Ascending aorta (tissue), 2 donors: ENCODE measurements at regions not wholly inside any gene's neighbourhood (a gene's known extent, or its start where the extent isn't known, plus 50 kb on each side); places are given as distances from the start of the nearest gene placed in this dataset.

Experiments used
- DNase-seq, 2 donors: peaks; one replicate each; pipeline ENCODE4 v3.0.0-alpha.2; 2019; ENCODE audit warnings: low spot score in 2 of 2
- H3K27ac ChIP-seq, 2 donors: fragments of 200-600 bp; sonication (generic); one replicate each; pipeline ENCODE4 v1.5.1; 2016 to 2017; ENCODE audit warnings: mild to moderate bottlenecking in 1 of 2
- H3K27me3 ChIP-seq: fragments of 200-600 bp; sonication (generic); one replicate; pipeline ENCODE4 v1.5.1; 2017
- H3K36me3 ChIP-seq, 2 donors: fragments of 200-600 bp; sonication (generic); one replicate each; pipeline ENCODE4 v1.5.1; 2016
- H3K4me1 ChIP-seq, 2 donors: fragments of 200-600 bp; sonication (generic); one replicate each; pipeline ENCODE4 v1.5.1; 2016 to 2017; ENCODE audit warnings: mild to moderate bottlenecking in 1 of 2
- H3K4me3 ChIP-seq, 2 donors: fragments of 200-600 bp; sonication (generic); one replicate each; pipeline ENCODE4 v1.5.1; 2016 to 2017; ENCODE audit warnings: mild to moderate bottlenecking in 1 of 2
- H3K9me3 ChIP-seq, 2 donors: fragments of 200-600 bp; sonication (generic); one replicate each; pipeline ENCODE4 v1.5.1; 2016
- intact Hi-C: fragments of 100-400 bp; cut with DNase I; formaldehyde crosslinking; loops from one replicate; pipeline ENCODE4 v1.15.1; 2023
- TF ChIP-seq, protein P1 (sequence below), 3 experiments: fragments of 200-600 bp in 2 of 3; fragments of 450-650 bp in 1 of 3; sonication (generic) in 2 of 3; IDR thresholded peaks; one replicate each; pipeline ENCODE4 v1.5.1; 2016 to 2019; ENCODE audit warnings: antibody characterized with exemption in 3 of 3, mild to moderate bottlenecking in 1 of 3, moderate library complexity in 1 of 3

DNA sequence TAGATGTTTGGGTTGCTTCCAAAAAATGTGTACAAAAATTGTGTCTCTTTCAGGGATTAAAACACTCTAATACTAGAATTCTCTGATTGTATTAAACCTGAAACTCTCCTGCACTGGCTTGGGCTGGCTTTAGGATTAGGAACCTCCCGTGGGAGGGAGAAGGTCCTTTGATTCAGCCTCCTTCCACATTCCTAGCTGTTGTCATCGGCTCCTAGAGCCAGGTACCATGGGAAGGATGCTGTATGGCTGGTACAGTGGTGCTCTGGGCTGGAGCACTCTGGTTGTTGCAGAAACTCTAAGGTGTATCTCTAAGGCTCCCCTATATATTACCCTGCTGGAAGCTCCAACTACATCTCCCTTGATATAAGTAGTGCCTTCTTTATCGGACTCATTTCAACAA is 245.2 kb upstream of the FOXK1 start:
- TF ChIP-seq, protein P1, sequence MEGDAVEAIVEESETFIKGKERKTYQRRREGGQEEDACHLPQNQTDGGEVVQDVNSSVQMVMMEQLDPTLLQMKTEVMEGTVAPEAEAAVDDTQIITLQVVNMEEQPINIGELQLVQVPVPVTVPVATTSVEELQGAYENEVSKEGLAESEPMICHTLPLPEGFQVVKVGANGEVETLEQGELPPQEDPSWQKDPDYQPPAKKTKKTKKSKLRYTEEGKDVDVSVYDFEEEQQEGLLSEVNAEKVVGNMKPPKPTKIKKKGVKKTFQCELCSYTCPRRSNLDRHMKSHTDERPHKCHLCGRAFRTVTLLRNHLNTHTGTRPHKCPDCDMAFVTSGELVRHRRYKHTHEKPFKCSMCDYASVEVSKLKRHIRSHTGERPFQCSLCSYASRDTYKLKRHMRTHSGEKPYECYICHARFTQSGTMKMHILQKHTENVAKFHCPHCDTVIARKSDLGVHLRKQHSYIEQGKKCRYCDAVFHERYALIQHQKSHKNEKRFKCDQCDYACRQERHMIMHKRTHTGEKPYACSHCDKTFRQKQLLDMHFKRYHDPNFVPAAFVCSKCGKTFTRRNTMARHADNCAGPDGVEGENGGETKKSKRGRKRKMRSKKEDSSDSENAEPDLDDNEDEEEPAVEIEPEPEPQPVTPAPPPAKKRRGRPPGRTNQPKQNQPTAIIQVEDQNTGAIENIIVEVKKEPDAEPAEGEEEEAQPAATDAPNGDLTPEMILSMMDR (IDR thresholded peaks at IDR 0.05): no peak
- intact Hi-C loops: no loop called here

DNA sequence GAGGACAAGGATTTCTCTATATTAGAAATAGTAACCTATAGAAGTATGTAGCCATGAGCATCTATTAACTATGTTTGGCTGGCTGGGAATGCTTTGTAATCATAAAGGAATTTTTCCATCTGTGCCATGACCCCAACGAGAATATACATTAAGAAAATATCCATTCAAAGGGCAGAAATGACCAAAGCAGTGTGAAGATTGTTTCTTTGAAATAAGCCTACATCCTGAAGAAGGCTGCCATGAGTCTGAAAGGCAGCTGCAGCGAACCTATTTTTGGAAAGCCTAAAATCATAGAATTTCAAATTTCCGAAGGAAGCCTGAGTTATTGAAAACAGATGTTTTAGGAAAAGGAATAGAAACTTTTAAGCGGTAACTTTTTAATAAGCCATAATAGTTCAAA is 244.2 kb upstream of the FOXK1 start:
- no peak for DNase-seq
- no peaks in the 10 kb centered on the region for H3K36me3 ChIP-seq
- no peaks in the 10 kb centered on the region for H3K27me3 ChIP-seq
- TF ChIP-seq, protein P1 (IDR thresholded peaks at IDR 0.05): no peak
- no peaks in the 10 kb centered on the region for H3K4me1 ChIP-seq
- intact Hi-C loops: no loop called here
- H3K4me3 ChIP-seq: no peak overlapping the region
- H3K27ac ChIP-seq: no peak overlapping the region
- H3K9me3 ChIP-seq: no peaks in the 10 kb centered on the region

More for the DNA sequence above, 245.2 kb upstream of the FOXK1 start:
- no peaks in the 10 kb centered on the region for H3K36me3 ChIP-seq
- no peak for DNase-seq
- H3K27me3 ChIP-seq: no peaks in the 10 kb centered on the region
- no peak overlapping the region for H3K4me3 ChIP-seq
- no peaks in the 10 kb centered on the region for H3K9me3 ChIP-seq
- no peaks in the 10 kb centered on the region for H3K4me1 ChIP-seq
- no peak overlapping the region for H3K27ac ChIP-seq

DNA sequence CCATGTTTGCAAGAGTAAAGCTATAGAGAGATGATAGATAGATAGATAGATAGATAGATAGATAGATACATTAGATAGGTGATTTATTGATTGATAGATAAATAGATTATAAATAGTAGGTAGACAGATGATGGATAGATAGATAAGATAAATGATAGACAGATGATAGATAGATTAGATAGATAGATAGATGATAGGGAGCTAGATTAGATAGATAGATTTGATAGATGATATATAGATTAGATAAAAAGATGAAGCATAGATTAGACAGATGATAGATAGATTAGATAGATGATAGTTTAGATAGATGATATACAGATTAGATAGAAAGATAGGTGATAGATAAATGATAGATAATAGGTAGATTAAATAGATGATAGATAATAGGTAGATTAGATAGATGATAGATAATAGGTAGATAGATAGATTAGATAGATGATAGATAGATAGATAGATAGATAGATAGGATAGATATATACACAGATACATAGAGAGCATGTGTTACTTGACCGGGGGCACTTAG is 243.3 kb upstream of the FOXK1 start:
- H3K27ac ChIP-seq: no peak overlapping the region
- intact Hi-C loops: no loop called here
- H3K36me3 ChIP-seq: no peaks in the 10 kb centered on the region
- no peaks in the 10 kb centered on the region for H3K4me1 ChIP-seq
- no peak for DNase-seq
- H3K27me3 ChIP-seq: no peaks in the 10 kb centered on the region
- TF ChIP-seq, protein P1 (IDR thresholded peaks at IDR 0.05): no peak
- H3K9me3 ChIP-seq: no peaks in the 10 kb centered on the region
- no peak overlapping the region for H3K4me3 ChIP-seq

DNA sequence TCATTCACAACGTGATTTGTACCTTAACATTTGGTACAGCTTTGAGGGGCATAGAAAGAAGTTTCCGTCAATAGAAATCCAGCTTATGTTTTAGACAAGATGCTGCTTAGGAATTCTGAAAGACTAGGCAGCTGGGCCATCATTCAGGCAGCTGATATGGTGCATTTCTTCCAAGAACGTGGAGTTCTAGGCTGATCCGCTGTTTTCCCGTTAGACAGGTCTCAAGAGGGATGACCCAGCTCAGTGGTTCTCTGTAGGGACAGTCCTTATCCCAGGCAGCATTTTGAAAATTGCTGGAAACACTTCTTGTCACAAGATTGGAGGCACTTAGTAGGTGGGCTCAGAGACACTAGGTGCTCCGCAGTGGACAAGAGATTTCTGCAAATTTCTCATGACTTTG is 242.7 kb upstream of the FOXK1 start:
- Histone ChIP-seq H3K9me3 (no peaks in the 10 kb centered on the region), H3K27me3 (no peaks in the 10 kb centered on the region), H3K36me3 (no peaks in the 10 kb centered on the region), H3K4me1 (no peaks in the 10 kb centered on the region), H3K27ac (no peak overlapping the region), H3K4me3 (no peak overlapping the region)
- TF ChIP-seq, protein P1 (IDR thresholded peaks at IDR 0.05): no peak
- no peak for DNase-seq
- intact Hi-C loops: no loop called here

DNA sequence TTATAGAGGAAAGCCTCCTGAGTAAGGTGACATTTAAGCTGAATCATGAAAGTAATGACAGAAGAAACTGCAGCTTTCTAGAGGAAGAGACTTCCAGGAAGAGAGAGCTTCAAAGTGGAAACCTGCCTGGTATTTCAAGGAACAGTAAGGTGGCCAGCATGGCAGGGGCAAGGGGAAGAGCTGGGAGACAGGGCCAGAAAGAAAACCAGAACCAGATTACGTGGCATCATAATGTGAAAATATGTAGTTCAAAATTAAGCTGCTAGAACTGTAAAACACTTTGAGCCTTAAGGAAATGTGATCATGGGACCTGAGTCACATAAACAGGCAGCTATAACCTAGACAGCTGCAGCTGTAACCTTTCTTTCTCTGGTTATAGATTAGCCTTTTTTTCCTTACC is 238.0 kb upstream of the FOXK1 start:
- intact Hi-C loops: no loop called here
- Histone ChIP-seq H3K4me1 (no peaks in the 10 kb centered on the region), H3K36me3 (no peaks in the 10 kb centered on the region), H3K27ac (no peak overlapping the region), H3K9me3 (no peaks in the 10 kb centered on the region), H3K27me3 (no peaks in the 10 kb centered on the region), H3K4me3 (no peak overlapping the region)
- no peak for DNase-seq
- TF ChIP-seq, protein P1 (IDR thresholded peaks at IDR 0.05): no peak

DNA sequence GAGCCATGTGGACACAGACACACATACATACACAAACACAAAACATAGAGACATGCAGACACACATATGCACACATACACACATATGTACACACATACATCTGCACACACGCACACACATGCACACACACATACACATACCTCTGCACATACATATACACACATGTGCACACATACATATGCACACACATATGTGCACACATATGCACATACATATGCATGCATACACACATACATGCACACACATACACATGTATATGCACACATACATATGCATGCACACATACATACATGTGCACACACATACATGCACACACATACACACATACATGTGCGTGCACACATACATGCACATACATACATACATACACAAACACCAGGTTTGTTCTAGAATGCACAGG is 236.3 kb upstream of the FOXK1 start:
- H3K27me3 ChIP-seq: no peaks in the 10 kb centered on the region

More for the DNA sequence above, 236.3 kb upstream of the FOXK1 start:
- DNase-seq: no peak
- Histone ChIP-seq H3K36me3 (no peaks in the 10 kb centered on the region), H3K4me1 (no peaks in the 10 kb centered on the region), H3K27ac (no peak overlapping the region), H3K4me3 (no peak overlapping the region), H3K9me3 (no peaks in the 10 kb centered on the region)
- TF ChIP-seq, protein P1 (IDR thresholded peaks at IDR 0.05): no peak
- intact Hi-C loops: no loop called here
